GM12873 (cell line): ENCODE measurements at regions not wholly inside any gene's neighbourhood (a gene's known extent, or its start where the extent isn't known, plus 50 kb on each side); places are given as distances from the start of the nearest gene placed in this dataset.

Experiments
- CTCF ChIP-seq: IDR thresholded peaks from 2 replicates; pipeline ENCODE4 v1.5.1; 2012; ENCODE audit warnings: low read depth, mild to moderate bottlenecking, moderate library complexity, low read length, control low read depth; ENCODE audit not compliant: insufficient read depth; ENCODE audit errors: missing control alignments

GRCh38 chr12:75646329-75647210 is 135.2 kb upstream of the KRR1 start:
- no peak for TF ChIP-seq CTCF

GRCh38 chr12:75644472-75645072 is 133.2 kb upstream of the KRR1 start:
- no peak for TF ChIP-seq CTCF

- TF ChIP-seq CTCF, result no peak
These were observed 130.8 kb upstream of the KRR1 start for GRCh38 chr12:75642226-75642625.

- no peak for TF ChIP-seq CTCF
These were observed 129.8 kb upstream of the KRR1 start for GRCh38 chr12:75641031-75641780.

GRCh38 chr12:75638792-75639191 is 127.4 kb upstream of the KRR1 start:
- TF ChIP-seq CTCF, result no peak

- TF ChIP-seq CTCF, result no peak
These were observed 125.2 kb upstream of the KRR1 start for GRCh38 chr12:75636607-75637006.
